CD4-positive, alpha-beta T cell treated with Interleukin-17A for 1 hour (primary cell): ENCODE measurements at regions not wholly inside any gene's neighbourhood (a gene's known extent, or its start where the extent isn't known, plus 50 kb on each side); places are given as distances from the start of the nearest gene placed in this dataset.

ENCODE experiments used
- DNase-seq: peaks from one replicate; pipeline ENCODE4 v3.0.0-alpha.2; 2020

GRCh38 chr6:141282263-141282662, 850.5 kb upstream of the GJE1 start:
- no peak for DNase-seq

- DNase-seq = no peak
Observed at GRCh38 chr6:141269684-141270083, 863.0 kb upstream of the GJE1 start.

DNA sequence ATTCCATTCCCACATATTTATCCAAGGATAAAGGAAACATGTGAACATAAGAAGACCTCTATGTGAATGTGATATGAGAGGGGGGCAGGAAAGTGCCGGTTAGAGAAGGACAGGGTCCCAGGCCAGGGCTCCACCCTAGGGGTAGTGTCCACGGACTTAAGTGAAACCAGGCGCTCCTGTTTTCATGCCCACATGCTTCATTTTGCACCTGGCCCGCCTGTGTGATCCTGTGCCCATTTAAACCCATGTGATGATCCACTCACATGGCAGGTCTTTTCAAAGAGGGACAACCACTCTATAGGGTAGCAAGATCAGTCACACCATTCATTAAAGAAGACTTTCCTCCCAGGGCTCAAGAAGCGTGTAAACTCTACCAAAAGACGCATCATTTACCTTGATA, 865.3 kb upstream of the GJE1 start:
- no peak for DNase-seq

GRCh38 chr6:141265756-141266623, 866.7 kb upstream of the GJE1 start:
- DNase-seq = no peak

DNA sequence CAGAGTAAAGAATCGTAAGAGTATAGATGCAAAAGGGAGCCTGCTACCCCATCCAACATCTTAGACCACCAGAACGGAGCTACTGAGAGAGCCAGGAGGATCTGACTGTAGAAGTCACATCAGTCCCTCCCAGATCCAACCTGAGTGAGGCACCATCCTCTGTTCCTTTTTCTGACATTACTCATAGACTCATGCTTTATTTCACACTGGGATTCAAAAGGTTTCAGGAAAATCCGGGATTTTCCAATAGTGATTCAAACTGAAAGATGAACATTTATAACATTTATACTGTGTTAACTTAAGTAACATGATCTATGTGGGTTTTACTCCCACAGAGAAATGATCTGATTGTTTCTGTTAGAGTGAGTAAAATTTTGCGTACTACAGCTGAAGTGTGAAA, 868.6 kb upstream of the GJE1 start:
- DNase-seq = no peak

- DNase-seq = no peak
Observed at GRCh38 chr6:141261672-141262060, 871.1 kb upstream of the GJE1 start.

DNA sequence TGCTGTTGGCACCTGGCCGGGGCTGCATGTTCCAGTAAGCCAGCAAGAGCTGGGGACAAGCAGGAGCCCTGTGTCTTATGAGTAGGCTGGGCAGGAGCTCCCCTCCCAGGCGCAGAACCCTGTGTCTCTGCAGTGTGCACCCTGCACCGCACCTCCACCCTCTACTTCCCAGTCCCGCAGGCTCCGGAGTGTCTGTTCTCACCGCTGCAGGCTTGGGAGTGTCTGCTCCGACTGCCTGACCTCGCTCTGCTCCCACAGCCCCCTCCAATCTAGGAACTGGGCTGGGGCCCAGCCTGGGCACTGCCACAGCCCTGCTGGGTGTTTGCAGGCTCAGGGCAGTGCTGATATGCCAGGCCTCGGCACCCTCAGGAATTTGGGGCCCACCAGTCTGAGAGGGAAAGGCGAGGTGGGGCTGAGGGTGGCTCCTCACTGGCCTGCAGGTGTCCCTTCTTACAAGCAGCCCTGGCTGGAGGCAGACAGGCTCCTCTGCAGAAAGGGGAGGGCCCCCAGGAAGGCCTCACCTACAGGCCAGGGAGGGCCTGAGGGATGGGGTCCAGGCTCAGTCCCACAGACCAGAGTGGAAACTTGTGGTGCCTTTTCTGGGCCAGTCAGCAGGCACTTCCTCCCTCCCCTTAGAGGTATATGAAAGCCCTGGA, 871.6 kb upstream of the GJE1 start:
- no peak for DNase-seq

DNA sequence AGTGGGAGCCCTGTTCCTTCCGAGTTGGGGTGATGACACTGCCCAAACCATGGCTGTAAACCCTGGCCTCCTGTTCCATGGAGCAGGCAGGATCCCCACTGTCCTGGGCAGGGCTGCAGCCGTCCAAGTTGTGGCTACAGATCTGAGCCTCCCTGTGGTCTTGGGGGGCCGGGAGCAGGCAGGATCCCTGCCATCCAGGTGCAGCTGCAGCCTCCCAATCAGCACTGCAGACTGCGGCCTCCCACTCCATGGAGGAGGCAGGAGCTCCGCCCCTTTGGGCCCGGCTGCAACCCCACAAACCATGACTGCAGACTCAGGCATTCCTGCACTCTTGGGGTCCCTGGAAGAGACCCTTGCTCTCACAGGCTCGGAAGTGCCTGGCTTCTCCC, 872.1 kb upstream of the GJE1 start:
- no peak for DNase-seq

DNA sequence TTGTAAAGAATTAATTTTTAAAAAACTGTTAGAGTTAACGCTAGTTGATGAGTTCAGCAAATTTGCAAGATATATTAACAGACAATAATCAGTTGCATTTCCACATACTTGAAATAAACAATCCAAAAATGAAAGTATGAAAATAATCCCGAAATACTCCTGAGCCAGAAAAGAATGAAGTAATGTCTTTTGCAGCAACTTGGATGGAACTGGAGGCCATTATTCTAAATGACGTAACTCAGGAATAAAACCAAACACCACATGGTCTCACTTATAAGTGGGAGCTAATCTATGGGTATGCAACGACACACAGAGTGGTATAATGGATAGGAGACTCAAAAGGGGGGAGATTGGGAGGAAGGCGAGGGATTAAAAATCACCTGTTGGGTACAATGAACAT, 872.9 kb upstream of the GJE1 start:
- no peak for DNase-seq

GRCh38 chr6:141259091-141259490, 873.6 kb upstream of the GJE1 start:
- DNase-seq = no peak

- DNase-seq = no peak
Observed at GRCh38 chr6:141258516-141258915, 874.2 kb upstream of the GJE1 start.

- no peak for DNase-seq
Observed at GRCh38 chr6:141254336-141254735, 878.4 kb upstream of the GJE1 start.

GRCh38 chr6:141252828-141253608, 879.7 kb upstream of the GJE1 start:
- DNase-seq = no peak

- no peak for DNase-seq
Observed at GRCh38 chr6:141251286-141251685, 881.4 kb upstream of the GJE1 start.

DNA sequence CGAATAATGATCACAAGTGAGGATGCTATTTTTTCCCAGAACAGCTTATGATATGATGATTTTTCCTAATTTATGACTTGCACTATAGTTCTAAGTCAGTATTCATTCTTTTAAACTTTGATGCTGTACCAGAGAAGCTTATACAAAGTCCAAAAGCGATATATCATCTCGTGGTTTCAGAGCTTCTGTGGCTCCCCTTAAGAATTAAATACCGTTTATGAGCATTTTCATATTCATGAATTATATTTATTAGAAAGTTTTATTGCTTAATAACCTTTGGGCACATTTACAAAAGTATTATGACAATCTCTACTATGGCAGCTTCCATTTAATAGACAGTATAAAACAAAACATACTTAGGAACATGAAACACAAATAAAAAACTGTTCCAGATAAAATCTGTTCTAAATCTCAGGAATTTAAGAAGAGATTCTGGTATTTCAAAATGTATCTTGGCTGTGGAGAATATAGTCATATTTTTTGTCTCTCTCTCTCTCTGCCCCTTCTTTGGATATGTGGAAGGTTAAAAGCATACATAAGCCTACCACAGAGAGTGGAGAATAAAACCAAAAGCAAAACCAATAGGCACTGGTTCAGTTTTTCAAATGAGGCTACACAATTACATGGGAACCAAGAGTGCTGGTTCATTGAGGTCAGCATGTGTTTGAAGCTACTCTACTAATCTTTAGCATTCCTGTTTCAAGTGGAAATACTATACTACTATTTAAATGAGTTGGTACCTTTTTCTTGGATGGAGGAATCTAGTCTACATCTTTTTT, 884.5 kb upstream of the GJE1 start:
- no peak for DNase-seq

DNA sequence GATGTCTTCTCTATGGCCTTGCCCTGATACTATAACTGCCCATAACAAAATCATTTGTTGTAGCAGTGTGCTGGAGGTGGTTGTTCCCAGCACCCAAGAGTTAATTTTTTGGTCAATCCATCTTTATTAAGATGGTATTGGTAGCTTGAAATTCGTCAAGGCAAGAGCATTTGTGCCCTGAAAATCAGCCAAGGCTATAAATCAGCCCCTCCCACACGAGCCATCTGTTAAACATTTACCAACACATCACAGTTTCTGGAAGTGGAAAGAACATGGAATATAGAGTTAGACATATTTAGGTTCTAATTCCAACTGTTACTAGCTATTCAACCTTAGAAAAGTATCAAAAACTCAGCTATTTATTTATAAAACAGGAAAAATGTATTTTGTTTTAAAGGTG, 888.4 kb upstream of the GJE1 start:
- DNase-seq = no peak

DNA sequence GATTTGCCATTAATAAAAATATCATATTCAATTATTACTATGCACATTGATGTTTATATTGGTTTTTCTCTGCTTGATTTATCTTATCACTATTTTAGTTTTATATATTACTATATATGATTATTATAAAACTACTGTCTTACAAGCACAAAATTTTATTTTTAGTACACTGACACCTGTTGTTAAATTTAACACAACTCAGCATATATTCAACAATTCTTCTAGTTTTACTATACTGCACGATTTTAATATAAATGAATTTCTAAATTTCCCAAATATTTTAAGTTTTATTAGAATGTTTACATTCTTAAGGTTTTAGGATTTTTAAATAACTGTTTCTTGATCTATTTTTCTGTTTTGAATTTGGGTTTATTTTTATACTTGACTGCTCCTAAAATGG, 889.8 kb upstream of the GJE1 start:
- DNase-seq = no peak

DNA sequence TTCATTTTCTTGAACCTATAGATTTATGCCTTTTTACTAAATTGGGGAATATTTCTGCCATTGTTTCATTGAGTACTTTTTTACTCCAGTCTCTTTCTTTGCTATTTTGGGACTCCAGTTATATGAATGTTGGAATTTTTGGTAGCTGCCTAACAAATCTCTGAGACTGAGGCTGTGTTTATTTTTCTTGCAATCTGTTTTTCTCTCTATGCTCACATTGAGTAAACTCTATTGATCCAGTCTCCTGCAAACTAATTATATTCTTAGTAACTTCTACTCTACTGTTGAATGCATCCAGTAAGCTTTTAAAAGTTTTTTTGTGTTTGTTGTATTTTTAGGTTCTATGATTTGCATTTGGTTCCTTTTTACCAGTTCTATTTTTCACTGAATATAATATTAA, 903.4 kb upstream of the GJE1 start:
- no peak for DNase-seq

DNA sequence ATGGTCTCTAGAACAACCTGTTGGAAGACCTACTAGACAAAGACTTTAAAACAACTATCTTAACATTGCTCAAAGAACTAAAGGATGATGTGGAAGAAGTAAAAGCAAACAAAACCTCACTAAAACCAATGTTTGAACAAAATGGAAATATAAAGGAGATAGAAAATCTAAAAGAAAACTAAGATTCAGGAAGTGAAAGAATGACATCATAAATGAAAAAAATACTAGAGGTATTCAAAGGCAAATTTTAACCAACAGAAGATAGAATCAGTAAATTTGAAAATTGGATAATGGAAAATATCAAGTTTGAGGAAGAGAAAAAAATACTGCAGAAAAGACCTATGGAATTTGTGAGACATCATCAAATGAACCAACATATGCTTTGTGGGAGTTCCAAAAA, 914.1 kb upstream of the GJE1 start:
- DNase-seq = no peak

GRCh38 chr6:141216726-141217125, 916.0 kb upstream of the GJE1 start:
- DNase-seq = no peak

DNA sequence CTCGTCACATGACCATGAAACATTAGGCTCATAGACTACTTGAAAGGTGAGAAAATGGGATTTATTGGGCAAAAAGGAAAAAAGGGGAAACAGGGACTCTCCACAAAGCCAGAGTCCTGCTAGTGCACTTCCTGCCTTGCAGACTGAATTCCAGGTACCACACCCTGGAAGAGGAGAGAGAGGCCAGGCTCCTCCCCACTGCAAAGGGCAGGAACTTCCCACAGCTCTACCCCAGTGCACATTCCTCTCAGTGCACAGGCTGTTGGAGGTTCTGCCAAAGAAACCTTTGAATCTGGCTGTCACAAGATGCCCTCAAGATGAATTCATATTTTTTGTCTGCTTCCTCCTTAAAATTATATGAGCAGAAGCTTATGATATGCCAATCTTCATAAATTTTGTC, 920.4 kb upstream of the GJE1 start:
- no peak for DNase-seq

DNA sequence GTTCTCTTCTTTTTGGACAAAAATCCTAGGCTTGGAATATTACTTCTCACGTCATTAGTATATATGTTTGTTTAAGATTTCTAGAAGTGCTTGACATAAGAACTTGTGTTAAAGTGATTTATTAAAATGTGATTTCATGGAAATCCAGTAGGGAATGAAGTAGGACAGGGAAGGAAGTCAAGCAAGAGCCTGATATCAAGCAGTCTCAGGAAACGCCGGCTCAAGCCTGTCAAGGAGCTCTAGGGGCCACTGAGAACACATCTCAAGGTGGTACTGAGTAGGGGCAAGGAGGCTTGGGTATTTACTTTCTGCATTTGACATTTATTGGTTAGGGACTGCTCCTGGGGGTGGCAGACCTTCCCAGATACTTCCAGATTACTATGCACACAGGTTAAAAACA, 920.9 kb upstream of the GJE1 start:
- DNase-seq = no peak

- no peak for DNase-seq
Observed at GRCh38 chr6:141210901-141211300, 921.8 kb upstream of the GJE1 start.
